ENCODE measurements at regions not wholly inside any gene's neighbourhood (a gene's known extent, or its start where the extent isn't known, plus 50 kb on each side); places are given as distances from the start of the nearest gene placed in this dataset.
A peak's percentile ranks its signal among the peaks of the same experiment; 100 is the strongest.

DNA sequence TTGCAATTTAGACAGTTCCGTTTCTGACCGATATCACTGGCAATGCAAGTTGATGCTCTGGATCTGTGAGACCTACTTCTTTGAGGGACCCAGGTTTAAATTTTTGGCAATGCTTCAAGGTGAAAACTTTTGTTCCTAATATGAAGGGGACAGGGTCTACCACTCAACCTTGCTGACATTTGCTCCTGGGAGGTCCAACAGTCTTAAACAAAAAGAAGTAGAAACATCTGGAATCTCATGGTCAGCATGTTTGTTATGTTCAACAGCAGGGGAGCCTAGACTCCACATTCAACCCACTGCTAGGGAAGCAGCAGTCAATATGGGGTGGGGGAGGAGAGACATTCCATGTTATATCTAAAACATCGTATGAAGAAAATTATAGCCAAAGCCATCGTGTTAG lies 196.4 kb downstream of the SIM1 start:
- no peak for DNase-seq (ENCODE audit: low read depth)

DNA sequence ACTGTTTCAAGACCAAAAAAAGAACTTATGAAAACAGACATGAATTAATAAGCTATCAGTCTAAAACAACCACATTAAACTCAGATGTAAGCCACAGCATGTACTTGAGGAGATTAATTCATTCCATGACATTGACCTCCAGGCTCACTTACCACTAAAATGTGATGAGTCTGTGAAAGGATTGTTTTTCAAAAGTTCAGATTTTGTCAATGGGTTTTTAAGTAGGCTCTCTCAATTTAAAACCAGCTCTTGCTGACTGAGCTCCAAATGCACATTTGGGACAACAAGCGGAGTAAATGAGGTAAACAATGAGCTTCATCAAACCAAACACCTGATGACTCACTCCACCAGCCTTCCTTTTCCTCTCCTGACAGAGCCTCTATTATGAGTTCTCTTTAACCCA lies 197.0 kb downstream of the SIM1 start:
- peak; percentile 25 for DNase-seq (ENCODE audit: low read depth)

DNA sequence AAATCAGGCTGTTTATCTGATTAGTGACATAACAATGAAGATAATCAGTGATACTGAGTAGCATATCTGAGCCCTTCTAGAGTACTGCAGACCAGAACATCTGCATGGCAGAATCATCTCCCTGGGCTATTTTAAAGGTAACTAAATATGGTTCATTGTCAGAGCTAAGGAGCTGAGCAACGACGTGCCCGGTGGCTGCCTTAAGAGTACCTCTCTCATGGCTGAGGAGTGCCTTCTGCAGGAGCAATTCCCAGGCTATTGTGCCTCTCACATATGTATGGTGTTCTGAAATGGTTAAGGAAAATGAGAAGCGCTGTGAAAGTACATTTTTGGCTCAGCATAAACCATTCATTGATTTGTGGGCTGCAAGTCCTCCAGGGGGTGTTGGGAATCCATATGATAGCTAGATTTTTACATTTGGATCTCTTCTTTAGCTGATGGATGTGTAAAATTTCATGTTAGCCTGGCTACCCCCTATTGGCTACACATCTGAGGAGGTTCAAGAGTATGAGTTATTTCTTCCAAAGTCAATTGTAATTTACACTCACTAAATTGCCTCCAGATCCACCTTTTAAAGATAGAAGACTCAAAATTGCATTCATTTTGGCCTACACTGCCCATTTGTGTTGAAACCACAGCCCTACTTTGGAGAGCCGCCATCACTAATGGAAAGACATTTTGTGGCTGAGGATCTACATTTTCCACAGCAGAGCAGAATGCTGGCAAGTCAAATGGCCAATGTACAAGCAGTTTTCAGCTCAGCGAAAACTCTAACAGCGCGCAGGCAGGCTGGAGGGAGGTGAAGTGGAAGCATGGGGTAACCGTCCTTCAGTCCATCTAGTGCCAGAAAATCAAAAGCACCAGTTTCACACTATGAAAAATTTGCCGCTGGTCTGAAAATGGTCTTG lies 198.0 kb downstream of the SIM1 start:
- no peak for DNase-seq (ENCODE audit: low read depth)

DNA sequence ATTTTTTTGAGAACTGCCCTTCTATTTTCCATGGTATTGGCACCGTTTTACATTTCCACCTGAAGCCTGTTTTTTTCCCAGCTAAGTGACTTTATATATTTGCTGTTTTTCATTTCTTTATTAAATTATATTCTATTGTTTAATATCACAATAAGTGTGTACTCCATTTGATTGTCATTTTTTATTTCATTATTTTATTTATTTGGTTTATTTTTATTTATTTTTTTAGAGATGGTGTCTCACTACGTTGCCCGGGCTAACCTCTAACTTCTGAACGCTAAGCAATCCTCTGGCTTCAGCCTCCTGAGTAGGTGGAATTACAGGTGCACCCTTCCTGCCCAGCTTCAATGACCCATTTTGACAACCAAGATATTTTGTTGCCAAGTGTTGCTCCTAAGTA lies 202.6 kb downstream of the SIM1 start:
- no peak for DNase-seq (ENCODE audit: low read depth)

DNA sequence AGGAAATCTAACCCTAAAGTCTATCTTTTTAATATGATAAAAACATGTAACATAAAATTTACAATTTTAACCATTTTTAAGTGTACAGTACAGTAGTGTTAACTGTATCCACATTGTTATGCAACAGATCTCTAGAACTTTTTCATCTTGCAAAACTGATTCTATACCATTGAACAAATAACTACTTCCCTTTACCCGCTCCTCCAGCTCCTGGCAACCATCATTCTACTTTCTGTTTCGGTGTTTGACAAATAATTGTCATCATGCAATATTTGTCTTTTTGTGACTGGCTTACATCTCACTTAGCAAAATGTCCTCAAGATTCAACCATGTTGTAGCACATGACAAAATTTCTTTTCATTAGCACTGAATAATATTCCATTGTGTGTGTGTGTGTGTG lies 203.2 kb downstream of the SIM1 start:
- no peak for DNase-seq (ENCODE audit: low read depth)

DNA sequence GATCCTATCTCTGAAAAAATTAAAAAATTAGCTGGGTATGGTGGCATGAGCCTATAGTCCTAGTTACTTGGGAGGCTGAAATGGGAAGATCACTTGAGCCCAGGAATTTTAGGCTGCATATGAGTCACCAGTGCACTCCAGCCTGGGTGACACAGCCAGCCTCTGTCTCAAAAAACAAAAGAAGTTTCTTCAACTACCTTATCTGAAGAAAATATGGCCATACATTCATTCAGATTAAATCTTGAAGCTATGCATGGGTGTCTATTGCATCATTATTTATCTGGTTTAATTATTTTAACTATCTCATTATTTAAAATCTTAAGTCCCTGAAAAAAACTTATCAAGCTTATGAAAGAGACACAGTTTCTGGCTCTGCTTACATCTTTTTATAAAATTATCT lies 204.1 kb downstream of the SIM1 start:
- DNase-seq (ENCODE audit: low read depth) = peak; percentile 26

DNA sequence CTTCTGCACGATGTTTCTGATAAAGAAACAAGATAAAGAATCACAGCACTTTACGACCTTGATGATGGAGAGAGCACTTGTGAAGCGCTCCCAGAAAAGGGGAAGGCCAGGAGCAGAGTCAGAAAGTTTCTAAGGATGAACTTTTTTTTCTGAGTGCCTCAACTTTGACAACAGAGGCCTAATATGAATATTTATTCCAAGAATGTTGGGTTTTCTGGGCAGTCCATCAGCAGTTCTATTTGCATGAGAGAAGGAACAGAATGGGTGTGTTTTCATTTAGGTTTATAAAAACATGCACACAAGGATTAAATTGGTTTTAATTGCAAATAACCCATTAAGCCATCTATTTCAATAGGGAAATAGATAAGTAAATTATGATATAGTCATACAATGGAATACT lies 204.9 kb downstream of the SIM1 start:
- DNase-seq (ENCODE audit: low read depth) = no peak

DNA sequence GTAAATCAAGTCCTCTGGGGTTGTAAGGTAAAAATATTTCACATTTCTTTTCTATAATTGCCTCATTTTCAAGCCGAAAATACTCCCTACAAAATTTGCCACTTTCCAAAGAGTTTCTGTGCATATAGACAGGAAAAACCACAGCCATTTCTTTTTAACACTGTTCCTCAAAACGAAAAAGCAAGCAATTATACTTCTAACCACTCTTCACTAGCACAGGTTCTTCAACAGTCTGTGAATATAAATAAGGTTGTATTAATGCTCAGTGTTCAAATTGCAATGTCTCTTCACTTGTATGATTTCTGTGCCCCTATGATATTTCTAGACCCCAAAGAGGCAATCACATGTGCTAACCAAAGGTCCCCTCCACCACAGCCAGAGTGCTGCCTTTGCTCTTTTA lies 206.0 kb downstream of the SIM1 start:
- no peak for DNase-seq (ENCODE audit: low read depth)

DNA sequence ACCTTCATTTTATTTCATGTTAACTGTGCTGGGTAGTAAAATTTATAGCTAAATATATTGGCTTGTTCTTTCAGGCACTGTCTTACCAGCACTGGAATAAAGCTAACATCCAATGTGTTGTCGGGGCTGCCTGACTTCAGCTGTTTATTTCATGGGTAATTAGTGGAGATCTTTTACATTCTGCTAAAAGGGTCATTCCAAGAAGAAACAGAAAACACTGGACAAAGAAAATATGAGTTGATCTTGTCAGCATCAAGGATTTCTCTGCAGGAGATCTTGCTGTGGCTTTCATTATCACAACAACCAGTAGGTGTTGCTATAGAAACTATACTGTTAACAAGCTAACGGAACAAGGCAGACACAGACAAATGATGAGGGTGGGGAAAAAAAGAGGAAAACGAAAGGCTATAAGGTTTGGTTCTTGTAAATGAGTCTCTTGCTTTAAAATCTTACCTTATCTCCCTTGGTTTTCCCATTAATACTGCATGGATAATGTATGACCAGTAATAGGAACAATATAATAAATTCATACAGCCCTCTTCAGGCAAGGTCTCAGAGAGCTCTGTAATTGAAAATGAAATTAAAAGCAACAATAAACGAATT lies 206.8 kb downstream of the SIM1 start:
- peak; percentile 72 for DNase-seq (ENCODE audit: low read depth)

DNA sequence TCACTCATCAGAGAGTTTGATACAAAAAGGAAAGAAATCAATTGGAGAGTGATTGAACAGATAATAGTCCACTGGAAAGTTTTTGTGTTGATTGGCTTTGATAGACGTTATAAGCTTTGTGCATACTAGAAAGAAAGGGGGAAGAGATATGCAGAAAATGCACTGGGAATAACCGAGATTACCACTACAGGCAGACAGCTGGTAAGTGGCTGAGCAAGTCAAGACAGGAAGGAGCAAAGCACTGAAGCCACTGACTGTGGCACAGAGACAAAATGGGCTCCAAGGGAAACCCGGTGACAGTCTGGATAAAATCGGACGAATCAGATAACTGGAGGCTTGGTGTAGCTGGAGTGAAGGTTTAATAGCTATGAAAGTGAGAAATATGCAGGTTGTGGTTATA lies 209.0 kb downstream of the SIM1 start:
- no peak for DNase-seq (ENCODE audit: low read depth)

DNA sequence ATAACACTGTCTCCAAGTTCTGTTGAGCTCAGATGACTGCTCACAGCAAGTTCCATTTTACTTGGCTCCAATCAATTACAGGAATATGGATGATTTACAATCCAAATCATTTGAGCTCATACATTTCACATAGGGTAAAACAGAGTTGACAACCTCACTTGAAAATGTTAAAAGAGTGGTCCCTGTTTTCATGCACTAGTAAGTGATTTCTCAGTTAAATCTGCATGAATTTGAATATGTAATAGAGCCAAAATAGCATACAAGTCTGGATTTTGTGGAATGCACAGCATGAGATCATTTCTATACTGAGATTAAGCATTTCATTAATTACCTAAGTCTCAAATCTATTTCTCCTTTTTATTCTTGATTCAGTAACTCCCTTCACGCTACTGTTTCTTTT lies 217.6 kb downstream of the SIM1 start:
- DNase-seq (ENCODE audit: low read depth) = no peak

DNA sequence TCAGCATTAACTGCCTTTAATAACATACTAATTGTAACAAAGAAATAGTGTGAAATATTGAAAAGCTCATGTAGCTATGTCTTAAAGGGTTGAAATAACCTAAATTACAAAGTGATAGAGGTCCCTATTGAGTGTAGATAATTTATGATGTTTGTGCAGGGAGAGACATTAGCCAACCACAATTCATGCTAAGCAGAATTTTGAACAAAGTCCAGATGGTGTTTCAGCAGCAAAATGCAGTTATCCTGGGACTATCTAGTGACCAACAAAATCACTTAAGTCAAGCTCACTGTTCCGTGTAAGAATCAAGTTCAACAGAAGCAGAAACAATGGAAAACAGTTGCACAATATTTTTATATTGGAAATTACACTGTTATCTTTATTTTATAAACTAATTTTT lies 218.5 kb downstream of the SIM1 start:
- DNase-seq (ENCODE audit: low read depth) = no peak

DNA sequence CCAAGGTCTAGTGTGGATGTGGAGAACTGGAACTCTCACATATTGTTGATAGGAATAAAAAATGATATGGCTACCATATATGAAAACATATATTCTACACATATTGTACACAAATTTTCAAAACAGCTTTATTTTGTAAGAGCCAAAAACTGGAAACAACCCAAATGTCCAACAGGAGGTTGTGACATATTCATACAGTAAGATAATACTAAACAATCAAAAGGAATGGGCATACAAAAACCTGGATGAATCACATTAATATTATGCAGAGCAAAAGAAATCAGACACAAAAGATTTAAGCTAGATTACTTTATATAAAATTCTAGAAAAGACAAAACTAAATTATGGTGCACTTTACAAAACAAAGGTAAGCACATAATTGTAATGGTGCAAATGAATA lies 223.9 kb downstream of the SIM1 start:
- DNase-seq (ENCODE audit: low read depth) = no peak

DNA sequence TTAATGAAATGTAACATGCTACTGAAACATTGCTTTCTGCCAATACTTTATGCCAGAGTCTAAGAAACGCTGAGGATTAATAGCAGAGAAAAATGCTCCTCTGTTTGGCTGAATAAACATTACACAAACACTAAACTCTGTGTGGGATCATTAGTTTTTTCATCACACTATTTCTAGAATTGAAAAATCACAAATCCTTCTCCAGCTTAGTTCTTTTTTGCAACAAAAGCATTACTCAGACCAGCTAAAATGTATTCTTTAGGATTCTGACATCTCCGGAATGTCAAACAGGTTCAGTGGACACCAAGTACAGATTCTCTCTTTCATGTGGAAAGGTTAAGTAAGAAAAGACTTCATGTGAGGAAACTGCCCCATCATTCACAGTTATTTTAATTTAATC lies 226.9 kb downstream of the SIM1 start:
- no peak for DNase-seq (ENCODE audit: low read depth)

DNA sequence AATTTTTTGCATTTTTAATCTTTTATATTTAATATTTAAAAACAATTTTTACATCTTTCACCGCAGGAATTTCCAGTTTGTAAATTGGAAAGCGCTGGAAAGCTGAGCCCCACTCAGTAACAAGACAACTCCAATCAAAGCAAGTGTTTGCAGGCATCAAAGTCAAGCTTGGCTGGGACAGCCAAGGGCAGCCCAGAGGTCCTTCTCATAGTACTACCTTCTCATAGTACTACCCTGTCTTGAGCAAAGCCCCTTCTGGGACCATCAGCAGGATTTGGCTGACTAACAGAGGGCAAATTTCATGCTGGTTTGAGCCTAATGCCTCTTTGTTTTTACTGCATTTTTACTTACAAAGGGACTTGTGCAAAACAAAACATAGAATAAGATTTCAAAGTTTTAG lies 228.3 kb downstream of the SIM1 start:
- DNase-seq (ENCODE audit: low read depth) = no peak

DNA sequence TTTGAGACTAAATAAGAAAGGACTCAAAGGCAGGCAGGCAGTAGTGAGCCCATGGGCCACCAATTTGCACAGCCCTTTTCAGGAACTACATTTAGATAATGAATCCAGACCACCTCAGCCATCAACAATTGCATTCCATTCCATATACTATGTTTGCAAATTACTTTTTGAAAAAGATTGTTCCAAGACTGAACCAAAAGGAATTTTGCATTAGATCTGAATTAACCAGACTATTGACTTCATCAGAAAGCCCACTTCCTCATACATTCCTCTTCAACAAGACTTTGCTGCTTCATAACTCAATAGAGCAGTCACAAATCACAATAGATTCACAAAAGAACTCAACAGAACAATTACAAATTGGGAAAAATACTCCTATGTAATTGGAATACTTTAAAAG lies 229.1 kb downstream of the SIM1 start:
- DNase-seq (ENCODE audit: low read depth) = no peak

DNA sequence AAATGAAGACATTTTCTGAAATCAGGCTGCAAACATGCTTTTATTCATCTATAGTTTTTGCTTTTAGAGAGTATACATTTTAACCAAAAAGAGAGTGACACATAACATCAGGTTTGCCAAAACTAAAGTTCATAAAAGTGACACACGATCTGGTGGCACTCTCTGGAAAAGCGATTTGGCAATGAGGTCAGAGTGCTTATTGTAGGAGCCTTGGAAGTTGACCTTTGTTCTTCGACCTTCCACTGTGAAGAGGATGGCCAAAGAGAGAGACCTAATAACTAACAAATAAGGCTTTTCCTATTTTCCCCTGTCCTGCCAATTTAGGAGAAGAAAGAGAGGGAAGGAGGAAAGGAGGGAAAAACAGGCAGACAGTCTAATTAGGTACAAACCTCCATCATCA lies 230.1 kb downstream of the SIM1 start:
- DNase-seq (ENCODE audit: low read depth) = no peak

DNA sequence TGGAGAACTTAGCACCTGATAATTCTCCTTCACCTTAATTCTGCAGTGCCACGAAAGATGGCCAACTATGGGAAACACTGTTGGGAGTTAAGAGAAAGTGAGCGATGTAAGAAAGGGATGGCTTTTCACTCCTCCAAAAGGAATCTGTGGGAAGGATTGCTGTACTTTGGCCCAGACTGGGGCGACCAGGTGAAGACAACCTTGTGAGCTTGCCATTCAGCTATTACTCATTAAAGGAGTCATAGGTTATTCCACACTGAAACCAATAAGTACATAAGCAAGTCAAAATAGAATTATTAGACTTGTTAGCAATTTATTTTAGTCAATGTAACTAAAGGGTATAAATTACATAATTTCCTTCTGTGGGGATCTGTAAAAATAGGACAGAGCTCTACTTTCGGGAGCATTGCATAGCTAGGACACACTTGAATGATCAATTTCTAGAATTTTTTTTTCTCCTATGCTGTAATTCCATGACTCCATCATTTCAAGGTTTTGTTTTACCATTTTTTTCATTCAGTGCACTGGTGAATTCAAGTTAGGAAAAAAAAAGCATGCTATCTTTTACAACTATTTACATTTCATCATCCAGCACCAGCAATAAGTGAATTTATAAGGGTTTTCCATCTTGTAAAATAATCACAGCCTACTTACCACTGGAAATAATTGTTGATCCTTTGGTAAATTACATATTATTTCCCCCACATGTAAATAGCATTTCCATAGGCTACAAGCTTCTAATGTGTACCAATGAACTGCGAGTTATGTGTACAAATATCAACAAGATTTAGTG lies 231.7 kb downstream of the SIM1 start:
- DNase-seq (ENCODE audit: low read depth) = no peak

DNA sequence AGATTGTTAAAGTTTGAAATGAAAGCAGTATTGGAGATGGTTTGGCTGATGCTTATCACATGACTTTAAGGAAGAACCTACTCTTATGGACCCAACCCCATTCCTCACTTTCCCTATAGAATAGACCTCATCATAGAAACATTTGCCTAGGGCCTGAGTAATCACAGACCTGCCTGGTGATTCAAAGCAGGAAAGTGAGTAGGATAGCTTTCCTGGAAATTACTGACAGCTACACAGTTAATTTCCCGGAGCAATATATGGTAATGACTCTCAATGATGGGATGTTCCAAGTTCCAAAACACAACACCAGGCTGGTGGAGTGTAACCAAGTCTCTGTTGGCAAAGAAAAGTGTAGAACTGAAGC lies 233.8 kb downstream of the SIM1 start:
- DNase-seq (ENCODE audit: low read depth) = peak; percentile 17

DNA sequence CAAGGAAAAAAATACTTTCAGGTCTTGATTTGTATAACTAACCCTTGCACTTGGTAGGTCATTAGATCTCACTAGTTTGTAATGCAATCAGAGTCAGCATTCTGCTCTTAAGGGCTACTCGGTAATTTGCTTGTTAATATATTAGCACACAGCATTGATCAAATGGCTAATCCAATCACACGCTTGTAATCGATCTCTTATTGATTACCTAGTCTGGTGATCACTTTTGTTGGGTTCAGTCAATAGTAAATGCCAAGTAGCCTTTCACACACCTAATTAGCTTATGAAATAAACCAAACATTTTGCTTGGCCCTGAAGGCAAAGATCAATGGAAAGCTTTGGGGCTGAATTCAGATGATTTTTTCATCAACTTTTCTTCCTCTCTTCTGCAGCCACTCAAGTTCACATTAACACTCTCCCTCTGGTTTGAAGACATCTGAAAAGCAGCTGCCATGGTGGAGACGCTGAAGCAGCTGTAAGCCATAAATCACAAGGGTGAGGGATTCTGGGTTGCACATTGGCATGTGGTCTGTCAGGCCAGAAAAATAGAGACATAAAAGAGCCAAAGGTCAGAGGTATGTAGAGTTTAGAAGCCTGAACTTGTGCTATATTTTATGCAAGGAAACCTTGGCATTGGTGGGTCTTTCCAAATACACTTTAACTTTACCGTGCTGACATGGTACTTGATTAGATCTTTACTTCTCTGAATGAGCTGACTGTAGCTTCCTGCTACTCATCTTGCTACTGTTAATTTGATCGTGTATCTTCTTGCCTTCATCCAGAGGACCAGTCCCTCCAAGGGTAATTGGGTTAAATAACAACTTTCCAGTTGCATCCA lies 234.4 kb downstream of the SIM1 start:
- DNase-seq (ENCODE audit: low read depth) = no peak

DNA sequence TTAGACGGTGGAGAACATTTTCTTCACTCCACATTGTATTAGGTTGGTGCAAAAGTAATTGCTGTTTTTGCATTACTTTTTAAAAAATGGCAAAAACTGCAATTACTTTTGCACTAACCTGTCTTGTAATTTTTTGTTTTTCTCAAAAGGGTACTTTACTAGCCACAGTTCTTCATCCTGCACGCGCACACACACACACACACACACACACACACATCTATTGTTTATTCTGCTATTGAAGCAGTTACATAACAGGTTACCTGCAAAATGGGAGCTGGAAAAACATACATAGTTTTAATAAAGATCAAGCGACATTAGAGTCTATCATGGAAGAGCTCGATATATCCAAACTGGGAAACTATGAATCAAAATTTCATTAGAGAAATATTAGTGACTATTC lies 235.2 kb downstream of the SIM1 start:
- DNase-seq (ENCODE audit: low read depth) = no peak

DNA sequence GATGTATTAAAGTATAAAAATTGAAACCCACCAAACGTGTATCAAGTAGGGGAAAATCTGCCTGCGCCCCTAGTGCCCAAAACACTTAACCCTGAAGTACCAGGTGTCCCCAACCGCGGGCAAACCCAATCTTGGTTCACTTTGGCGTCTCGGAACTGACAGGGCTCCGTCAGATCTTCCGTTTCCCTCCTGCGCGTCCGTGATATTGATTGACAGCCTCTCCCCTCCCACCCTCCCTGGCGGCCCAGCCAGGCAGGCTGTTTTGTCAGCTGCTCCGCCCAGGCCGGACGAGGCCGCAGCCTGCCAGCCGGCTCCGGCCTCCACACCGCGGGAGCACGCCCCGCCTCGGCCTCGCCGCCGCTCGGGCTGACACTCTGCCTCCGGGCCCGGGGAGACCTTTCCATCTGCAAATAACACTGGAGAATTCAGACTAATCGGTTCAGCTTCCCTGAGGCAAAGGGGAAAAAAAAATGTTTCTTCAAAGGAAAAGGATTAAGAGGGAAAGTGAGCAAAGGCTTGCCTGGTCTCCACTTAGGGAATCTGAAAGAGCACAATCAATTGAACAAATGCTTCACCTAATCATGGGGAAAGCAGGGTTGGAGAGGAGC lies 234.9 kb upstream of the MCHR2 start:
- peak; percentile 79 for DNase-seq (ENCODE audit: low read depth)

All from Daoy (cell line).